HG03159 (cell line): ENCODE measurements at regions not wholly inside any gene's neighbourhood (a gene's known extent, or its start where the extent isn't known, plus 50 kb on each side); places are given as distances from the start of the nearest gene placed in this dataset.

Source experiments
- ATAC-seq: cut with Tn5 transposase; IDR thresholded peaks from one replicate; pipeline ENCODE4 v1.9.1; 2021; ENCODE audit warnings: mild to moderate bottlenecking, moderate library complexity; ENCODE audit not compliant: unreplicated experiment

GRCh38 chr2:206212673-206213513 is 53.2 kb downstream of the EEF1B2 start:
- ATAC-seq, result no peak

GRCh38 chr2:206213514-206213845 is 53.8 kb downstream of the EEF1B2 start:
- no peak for ATAC-seq

- ATAC-seq, result no peak
Measured at GRCh38 chr2:206217166-206217565, 57.3 kb upstream of the ZDBF2 start.

- ATAC-seq, result no peak
Measured at GRCh38 chr2:206217743-206218142, 56.7 kb upstream of the ZDBF2 start.

- ATAC-seq, result no peak
Measured at GRCh38 chr2:206218156-206218555, 56.3 kb upstream of the ZDBF2 start.

- ATAC-seq, result peak; percentile 50
Measured at GRCh38 chr2:206218796-206219499, 55.5 kb upstream of the ZDBF2 start.

- ATAC-seq, result no peak
Measured at GRCh38 chr2:206219957-206220356, 54.5 kb upstream of the ZDBF2 start.

GRCh38 chr2:206220997-206221396 is 53.5 kb upstream of the ZDBF2 start:
- no peak for ATAC-seq
